ENCODE measurements at regions not wholly inside any gene's neighbourhood (a gene's known extent, or its start where the extent isn't known, plus 50 kb on each side); places are given as distances from the start of the nearest gene placed in this dataset.

DNA sequence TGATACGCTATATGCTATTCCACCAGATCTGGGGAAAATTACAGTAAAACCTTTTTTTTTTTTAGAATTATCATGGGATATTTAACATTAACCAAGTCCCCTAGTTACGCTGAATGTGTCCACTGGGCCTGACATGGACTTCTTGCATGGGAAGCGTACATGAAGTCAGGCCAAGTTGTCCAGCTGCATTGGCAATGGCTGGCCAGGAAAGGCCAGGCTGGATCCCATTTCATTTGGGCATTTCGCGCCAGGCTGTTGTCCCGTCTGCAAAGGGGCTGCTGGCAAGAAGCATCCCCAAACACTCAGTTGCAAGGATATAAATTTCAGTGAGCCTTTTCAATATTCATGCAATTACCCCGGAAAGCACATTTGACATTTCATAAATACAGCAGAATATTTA lies 933.3 kb downstream of the GRID1 start:
- Histone ChIP-seq H3K4me1 (no peaks in the 10 kb centered on the region), H3K27me3 (no peaks in the 10 kb centered on the region), H3K4me3 (no peak overlapping the region), H3K36me3 (no peaks in the 10 kb centered on the region), H3K9me3 (no peaks in the 10 kb centered on the region), H3K27ac (no peak overlapping the region)
- TF ChIP-seq CTCF (IDR thresholded peaks at IDR 0.05) (no peak), EP300 (IDR thresholded peaks at IDR 0.05) (no peak), POLR2A (IDR thresholded peaks at IDR 0.05) (no peak), POLR2AphosphoS5 (IDR thresholded peaks at IDR 0.05) (no peak)
- WGBS, 2 donors (ENCODE audit: low coverage in 1 of 2), result 76 to 84% methylated on average over 3 to 6 of the region's 7 CpGs
- no peak for ATAC-seq

DNA sequence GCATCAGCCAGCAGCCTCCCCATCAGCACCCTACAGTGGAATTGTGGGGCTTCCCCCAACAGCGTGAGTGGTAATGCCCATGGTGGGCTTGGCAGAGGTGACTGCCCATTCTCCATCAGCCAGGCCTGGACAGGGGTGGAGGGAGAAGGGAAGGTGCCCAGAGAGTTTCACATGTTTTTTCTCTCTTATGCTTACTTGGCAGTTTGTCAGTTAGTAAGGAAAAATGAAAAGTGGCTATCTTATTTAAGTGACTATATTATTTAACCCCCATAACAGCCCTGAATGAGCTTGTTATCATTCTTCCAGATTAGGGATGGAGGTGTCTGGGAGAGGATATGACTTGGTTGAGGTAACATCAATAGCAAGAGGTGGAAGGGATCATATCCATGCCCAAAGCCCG lies 921.7 kb downstream of the GRID1 start:
- 73 to 100% methylated on average over 1 to 2 of the region's 2 CpGs for WGBS, 2 donors (ENCODE audit: low coverage in 1 of 2)
- H3K36me3 ChIP-seq, result no peaks in the 10 kb centered on the region
- no peak for ATAC-seq
- no peaks in the 10 kb centered on the region for H3K27me3 ChIP-seq
- TF ChIP-seq POLR2A (IDR thresholded peaks at IDR 0.05) (no peak), POLR2AphosphoS5 (IDR thresholded peaks at IDR 0.05) (no peak), CTCF (IDR thresholded peaks at IDR 0.05) (no peak), EP300 (IDR thresholded peaks at IDR 0.05) (no peak)
- H3K4me3 ChIP-seq, result no peak overlapping the region
- H3K4me1 ChIP-seq, result no peaks in the 10 kb centered on the region
- H3K9me3 ChIP-seq, result no peaks in the 10 kb centered on the region
- H3K27ac ChIP-seq, result no peak overlapping the region

- no peak for ATAC-seq
- H3K9me3 ChIP-seq, result no peaks in the 10 kb centered on the region
- no peaks in the 10 kb centered on the region for H3K27me3 ChIP-seq
- H3K27ac ChIP-seq, result no peak overlapping the region
- H3K4me1 ChIP-seq, result no peaks in the 10 kb centered on the region
- H3K36me3 ChIP-seq, result no peaks in the 10 kb centered on the region
- WGBS, 2 donors (ENCODE audit: low coverage in 1 of 2), result 23 to 37% methylated on average over 2 of the region's 2 CpGs
- H3K4me3 ChIP-seq, result no peak overlapping the region
- TF ChIP-seq POLR2A (IDR thresholded peaks at IDR 0.05), result no peak
- no peak for TF ChIP-seq POLR2AphosphoS5 (IDR thresholded peaks at IDR 0.05)
- no peak for TF ChIP-seq EP300 (IDR thresholded peaks at IDR 0.05)
Measured at GRCh38 chr10:85445702-85446101, 920.9 kb downstream of the GRID1 start.

DNA sequence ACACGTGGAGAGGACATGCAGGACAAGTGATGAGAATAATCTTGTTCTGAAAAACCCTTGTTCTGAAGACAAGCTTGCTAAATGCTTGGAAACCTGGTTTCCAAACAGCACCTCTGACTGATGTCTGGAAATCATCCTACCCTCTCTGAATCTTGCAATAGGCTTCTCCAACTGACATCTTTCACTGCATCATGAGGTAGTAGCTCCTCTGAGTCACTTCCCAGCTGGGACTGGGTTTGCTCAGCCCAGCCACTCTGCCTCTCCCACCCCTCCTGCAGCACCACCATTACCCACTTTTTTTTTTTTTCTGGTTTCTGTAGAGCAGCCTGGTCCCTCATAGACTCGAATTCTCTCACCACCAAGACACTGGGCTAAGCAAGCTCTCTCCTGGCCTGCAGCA lies 919.8 kb downstream of the GRID1 start:
- H3K27ac ChIP-seq, result no peak overlapping the region
- H3K4me3 ChIP-seq, result no peak overlapping the region
- no peak for TF ChIP-seq POLR2AphosphoS5 (IDR thresholded peaks at IDR 0.05)
- TF ChIP-seq POLR2A (IDR thresholded peaks at IDR 0.05), result no peak
- TF ChIP-seq EP300 (IDR thresholded peaks at IDR 0.05), result no peak
- TF ChIP-seq CTCF (IDR thresholded peaks at IDR 0.05), result no peak
- WGBS, 2 donors (ENCODE audit: low coverage in 1 of 2), result 53 to 77% methylated on average over 2 of the region's 2 CpGs
- no peak for ATAC-seq
- H3K9me3 ChIP-seq, result no peaks in the 10 kb centered on the region
- H3K36me3 ChIP-seq, result no peaks in the 10 kb centered on the region
- H3K27me3 ChIP-seq, result no peaks in the 10 kb centered on the region
- no peaks in the 10 kb centered on the region for H3K4me1 ChIP-seq

DNA sequence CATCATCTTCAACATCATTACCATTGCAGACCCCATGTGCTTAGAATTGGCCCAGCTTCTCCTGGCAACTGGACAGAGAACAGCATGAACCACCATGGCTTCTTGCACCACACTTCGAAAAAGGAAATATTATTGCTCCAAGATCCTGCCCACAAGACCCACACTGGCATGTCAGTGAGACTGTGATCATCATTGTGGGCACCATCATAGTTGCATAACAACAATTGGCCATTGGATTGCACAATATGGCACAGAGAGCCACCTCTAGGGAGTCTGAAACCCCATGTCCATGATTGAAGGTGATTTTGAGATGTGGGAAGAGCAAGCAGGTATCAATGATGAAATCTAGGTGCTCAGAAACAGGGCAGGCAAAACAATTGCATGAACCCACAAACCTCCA lies 918.9 kb downstream of the GRID1 start:
- ATAC-seq, result no peak
- no peak overlapping the region for H3K27ac ChIP-seq
- 60 to 100% methylated on average over 1 of the region's 1 CpG for WGBS, 2 donors (ENCODE audit: low coverage in 1 of 2)
- TF ChIP-seq CTCF (IDR thresholded peaks at IDR 0.05) (no peak), EP300 (IDR thresholded peaks at IDR 0.05) (no peak), POLR2A (IDR thresholded peaks at IDR 0.05) (no peak), POLR2AphosphoS5 (IDR thresholded peaks at IDR 0.05) (no peak)
- H3K36me3 ChIP-seq, result no peaks in the 10 kb centered on the region
- H3K4me3 ChIP-seq, result no peak overlapping the region
- H3K9me3 ChIP-seq, result no peaks in the 10 kb centered on the region
- no peaks in the 10 kb centered on the region for H3K4me1 ChIP-seq
- H3K27me3 ChIP-seq, result no peaks in the 10 kb centered on the region

All from gastroesophageal sphincter (tissue), 4 donors.